Fibroblast of skin of abdomen (primary cell): ENCODE measurements at regions not wholly inside any gene's neighbourhood (a gene's known extent, or its start where the extent isn't known, plus 50 kb on each side); places are given as distances from the start of the nearest gene placed in this dataset.
"Not testable (repeated sequence)": the region's sequence is repeated elsewhere in the genome, so short reads cannot be mapped to it uniquely, and the experiment has no call there.

Source experiments
- DNase-seq: peaks from one replicate; pipeline ENCODE4 v3.0.0-alpha.2; 2013

DNA sequence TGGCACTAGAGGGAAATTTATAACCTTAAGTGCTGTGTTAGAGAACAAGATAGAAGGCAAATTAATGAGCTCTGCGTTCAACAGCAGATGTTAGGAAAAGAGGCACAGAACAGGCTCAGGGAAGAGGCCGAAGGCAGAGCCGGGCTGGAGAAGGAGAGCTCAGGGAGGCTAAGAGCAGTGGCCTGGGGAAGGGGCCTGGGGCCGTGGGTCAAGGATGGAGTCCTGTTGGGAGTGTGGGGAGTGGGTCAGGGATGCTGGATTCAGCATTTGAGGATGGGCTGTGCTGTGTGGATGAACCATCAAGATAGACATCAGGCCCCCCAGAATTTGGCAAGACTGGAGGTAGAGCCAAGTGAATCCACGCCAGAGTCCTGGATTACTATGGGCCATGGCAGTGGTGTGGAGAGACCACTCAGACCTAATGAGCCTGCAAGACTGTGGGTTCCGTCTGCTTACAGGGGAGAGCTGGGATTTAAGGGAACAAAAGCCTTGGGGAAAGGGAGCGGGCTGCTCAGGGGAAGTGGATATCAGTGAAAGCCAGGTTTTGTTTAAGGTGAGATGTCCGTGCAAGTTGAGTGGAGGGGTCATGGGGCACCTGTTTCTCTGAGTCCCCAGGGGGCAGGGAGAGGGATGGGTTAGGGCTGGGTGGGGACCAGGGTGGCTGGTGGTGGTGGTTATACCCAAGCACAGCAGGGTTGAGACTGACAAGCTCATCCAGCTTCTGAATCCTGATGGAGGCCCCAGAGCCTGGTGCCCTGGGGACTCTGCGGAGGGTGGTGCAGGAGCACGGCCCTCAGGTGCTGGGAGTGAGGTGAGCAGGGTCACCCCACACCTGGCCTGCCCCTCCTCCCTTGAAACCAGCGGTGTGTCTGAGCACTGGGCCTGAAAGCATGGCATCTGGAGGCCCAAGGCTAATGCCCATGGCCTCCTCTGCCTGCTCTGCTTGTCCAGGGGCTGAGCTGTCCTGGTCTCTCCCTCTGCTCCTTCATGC is 101.7 kb downstream of the BMS1 start:
- DNase-seq = no peak

- no peak for DNase-seq
These were observed 103.1 kb downstream of the BMS1 start for GRCh38 chr10:42885491-42886270.

- no peak for DNase-seq
These were observed 105.3 kb downstream of the BMS1 start for GRCh38 chr10:42887734-42888503.

DNA sequence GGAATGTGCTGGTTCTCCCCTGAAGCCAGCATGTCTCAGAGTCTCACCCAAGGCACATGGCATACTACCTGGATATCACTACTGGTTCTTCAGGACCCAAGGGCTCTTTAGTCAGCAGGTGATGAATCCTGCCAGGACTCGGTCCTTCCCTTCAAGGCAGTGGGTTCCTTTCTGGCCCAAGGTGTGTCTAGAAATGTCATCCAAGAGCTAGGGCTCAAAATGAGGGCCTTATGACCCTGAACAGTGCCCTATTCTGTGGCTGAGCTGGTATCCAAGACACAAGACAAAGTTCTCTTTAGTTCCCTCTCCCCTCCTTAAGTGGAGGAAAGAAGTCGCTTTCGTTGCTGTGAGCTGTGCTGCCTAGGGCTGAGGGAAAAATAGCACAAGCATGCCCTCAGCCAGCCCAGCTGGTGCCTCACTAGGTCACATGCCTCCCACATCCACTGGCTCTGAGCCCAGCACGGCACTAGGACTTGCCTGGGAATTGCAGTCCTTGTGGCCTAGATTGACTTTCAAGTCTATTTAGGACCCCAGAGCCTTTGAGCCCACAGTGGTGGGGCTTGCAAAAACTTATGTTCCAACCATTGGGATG is 106.0 kb downstream of the BMS1 start:
- no peak for DNase-seq

- DNase-seq = no peak
These were observed 114.1 kb downstream of the BMS1 start for GRCh38 chr10:42896735-42897134.

GRCh38 chr10:42898037-42898960 is 115.7 kb downstream of the BMS1 start:
- DNase-seq = no peak

GRCh38 chr10:42899036-42899435 is 116.4 kb downstream of the BMS1 start:
- no peak for DNase-seq

DNA sequence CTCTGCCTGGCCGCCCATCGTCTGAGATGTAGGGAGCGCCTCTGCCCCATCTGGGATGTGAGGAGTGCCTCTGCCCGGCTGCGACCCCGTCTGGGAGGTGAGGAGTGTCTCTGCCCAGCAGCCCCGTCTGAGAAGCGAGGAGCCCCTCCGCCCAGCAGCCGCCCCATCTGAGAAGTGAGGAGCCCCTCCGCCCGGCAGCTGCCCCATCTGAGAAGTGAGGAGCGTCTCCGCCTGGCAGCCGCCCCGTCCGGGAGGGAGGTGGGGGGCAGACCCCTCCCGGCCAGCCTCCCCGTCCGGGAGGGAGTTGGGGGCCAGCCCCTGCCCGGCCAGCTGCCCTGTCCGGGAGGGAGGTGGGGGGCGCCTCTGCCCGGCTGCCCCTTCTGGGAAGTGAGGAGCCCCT is 117.8 kb downstream of the BMS1 start:
- not testable (repeated sequence) for DNase-seq

DNA sequence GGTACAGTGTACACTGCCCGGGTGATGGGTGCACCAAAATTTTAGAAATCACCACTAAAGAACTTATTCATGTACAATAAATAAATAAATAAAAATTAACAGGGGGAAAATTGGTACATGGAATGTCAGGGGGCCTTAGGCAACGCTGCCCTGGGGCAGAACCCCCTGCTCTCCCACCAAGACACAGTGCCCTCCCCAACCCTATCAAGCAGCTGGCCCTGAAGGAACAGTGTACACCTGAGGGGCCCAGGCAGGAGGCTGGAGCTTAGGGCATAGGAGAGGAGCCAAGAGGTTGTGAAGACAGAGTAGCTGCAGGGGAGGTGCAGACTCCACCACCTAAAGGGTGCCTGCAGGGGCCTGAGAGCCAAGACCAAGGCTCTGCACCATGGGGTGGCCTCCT is 128.8 kb downstream of the BMS1 start:
- no peak for DNase-seq

GRCh38 chr10:42916974-42917373 is 134.4 kb downstream of the BMS1 start:
- no peak for DNase-seq

DNA sequence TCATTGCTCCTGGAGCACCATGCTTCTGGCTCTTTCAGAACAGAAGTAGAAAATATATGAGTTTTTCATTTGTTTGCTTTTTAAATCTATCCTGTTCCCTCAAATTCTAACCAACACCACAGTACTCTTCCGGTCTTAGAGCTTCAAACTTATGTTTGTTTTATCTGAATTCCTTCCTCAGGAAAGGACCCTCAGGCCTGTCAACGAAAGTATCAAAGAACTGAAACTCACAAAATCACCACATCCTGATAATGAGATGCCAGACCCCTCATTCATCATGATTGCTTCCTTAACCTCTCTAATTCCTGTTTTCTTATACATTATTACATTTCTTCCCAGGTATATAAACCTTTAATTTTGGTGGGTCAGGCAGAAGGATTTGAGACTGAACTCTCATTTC is 135.2 kb downstream of the BMS1 start:
- DNase-seq = no peak

DNA sequence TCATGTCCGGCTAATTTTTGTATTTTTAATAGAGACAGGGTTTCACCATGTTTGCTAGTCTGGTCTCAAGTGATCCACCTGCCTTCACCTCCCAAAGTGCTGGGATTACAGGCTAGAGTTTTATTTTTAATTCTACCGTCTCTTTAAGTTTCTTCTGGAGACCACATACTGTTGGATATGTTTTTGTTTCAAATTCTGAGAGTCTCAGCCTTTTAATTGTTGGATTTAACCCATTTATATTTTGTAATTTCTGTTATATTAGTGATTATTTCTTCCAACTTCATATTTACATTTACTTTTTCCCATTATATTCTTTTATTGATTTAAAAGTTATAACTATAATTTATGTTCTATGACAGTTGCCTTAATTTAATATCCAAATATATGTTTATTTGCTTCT is 139.4 kb downstream of the BMS1 start:
- no peak for DNase-seq

DNA sequence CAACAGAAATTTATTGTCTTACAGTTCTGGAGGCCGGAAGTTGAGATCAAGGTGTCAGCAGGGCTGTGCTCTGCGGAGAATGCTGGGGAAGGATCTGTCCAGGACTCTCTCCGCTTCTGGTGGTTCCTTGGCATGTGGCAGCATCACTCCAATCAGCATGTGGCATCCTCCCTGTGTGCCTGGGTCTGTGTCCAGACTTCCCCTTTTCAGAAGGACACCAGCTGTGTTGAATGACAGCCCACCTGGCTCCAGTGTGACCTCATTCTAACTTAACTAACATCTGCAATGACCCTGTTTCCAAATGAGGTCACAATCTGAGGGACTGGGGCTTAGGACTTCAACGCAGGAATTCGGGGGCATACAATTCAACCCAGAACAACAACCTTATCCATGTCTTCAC is 141.9 kb downstream of the BMS1 start:
- DNase-seq = no peak

GRCh38 chr10:42926843-42927242 is 144.2 kb downstream of the BMS1 start:
- peak; percentile 45 for DNase-seq

- no peak for DNase-seq
These were observed 145.5 kb downstream of the BMS1 start for GRCh38 chr10:42928064-42928463.

DNA sequence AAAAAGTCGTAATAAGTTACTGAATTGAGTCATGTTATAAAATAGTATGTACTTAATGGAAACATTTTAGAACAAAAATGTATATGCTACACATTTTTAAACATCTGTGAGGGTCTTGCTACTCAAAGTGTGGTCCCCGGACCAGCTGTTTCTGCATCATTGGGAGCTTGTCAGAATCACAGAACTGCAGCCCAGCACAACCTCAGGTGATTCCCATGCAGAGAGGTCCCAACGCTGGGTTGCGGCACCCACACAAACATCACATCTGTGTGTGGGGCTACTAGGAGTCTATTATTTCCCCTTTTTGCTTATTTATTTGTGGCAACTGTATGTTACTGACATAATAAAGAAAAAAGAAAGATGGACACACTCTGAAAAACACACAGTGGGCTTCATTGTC is 146.6 kb downstream of the BMS1 start:
- no peak for DNase-seq

- no peak for DNase-seq
These were observed 146.9 kb upstream of the RET start for GRCh38 chr10:42929993-42930392.

GRCh38 chr10:42930516-42931192 is 146.2 kb upstream of the RET start:
- DNase-seq = no peak

- no peak for DNase-seq
These were observed 144.8 kb upstream of the RET start for GRCh38 chr10:42932116-42932515.

DNA sequence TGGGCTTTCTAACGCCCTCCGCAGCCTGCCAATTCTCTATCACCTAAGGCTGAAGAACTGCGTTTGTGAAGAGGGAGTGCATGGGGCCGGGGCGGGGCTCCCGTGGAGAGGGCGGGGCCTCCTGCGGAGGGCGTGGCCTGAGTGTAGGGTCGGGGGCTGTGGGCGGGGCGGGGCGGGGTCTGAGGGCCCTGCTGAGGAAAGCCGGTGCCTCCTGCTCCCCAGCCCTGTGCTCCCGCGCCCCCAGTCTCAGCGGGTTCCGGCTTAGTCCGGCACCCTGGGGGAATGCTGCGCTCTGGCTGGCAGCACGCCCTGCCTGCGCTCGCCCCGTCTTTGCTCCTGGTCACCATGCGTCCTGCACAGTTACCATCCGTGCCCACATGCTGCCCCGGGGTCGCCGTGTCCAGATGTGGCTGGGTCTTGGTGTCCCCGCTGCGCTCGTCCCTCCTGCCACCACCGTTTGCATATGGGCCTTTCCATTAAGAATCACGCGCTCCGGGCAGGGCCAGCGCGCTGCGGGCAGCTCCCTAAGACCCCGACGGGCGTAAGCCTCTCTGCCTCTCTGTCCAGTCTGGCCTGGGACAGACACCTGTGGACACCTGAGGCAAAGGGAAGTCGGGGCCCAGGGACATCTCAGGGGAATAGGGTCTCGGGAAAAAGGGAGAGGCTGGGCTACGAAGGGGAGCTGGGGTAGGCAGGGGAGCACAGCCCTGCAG is 144.0 kb upstream of the RET start:
- no peak for DNase-seq
